SK-N-SH (cell line): ENCODE measurements at regions not wholly inside any gene's neighbourhood (a gene's known extent, or its start where the extent isn't known, plus 50 kb on each side); places are given as distances from the start of the nearest gene placed in this dataset.

ENCODE experiments used
- CTCF ChIA-PET: fragments of 300-600, 350-600 bp; formaldehyde crosslinking; extraction: SDS; loops from one replicate; lab custom pipeline; 2021; lab: Yijun Ruan, JAX
- POLR2A ChIA-PET: fragments of 350-600 bp; sonication (Branson Sonifier 250); formaldehyde crosslinking; extraction: SDS; loops from one replicate; lab custom pipeline; 2020; ENCODE audit warnings: antibody characterized with exemption, inconsistent platforms; lab: Yijun Ruan, JAX
- DNase-seq: peaks from one replicate; pipeline ENCODE4 v3.0.0; 2012
- H2AFZ ChIP-seq: fragments of 200-600 bp; sonication (generic); 2 replicates; pipeline ENCODE4 v1.8.1; 2016; ENCODE audit warnings: antibody characterized with exemption, mild to moderate bottlenecking, low read depth
- H3F3A ChIP-seq: fragments of 200-600 bp; sonication (generic); replicated peaks from 2 replicates; pipeline ENCODE3; 2016; ENCODE audit warnings: antibody characterized with exemption, mild to moderate bottlenecking; ENCODE audit not compliant: insufficient read depth
- H3K27ac ChIP-seq, 2 experiments: fragments of 200-500 bp in 1 of 2; fragments of 200-600 bp in 1 of 2; sonication (Bioruptor generic) in 1 of 2; sonication (generic), shearing (Covaris generic) in 1 of 2; 2 replicates each; pipeline versions ENCODE4 v1.5.1 to v1.6.1; 2014 to 2016; ENCODE audit warnings: low read depth in 2 of 2, inconsistent platforms in 1 of 2, low read length in 1 of 2, mild to moderate bottlenecking in 1 of 2, mixed read lengths in 1 of 2
- H3K27me3 ChIP-seq: fragments of 200-600 bp; sonication (generic), shearing (Covaris generic); 2 replicates; pipeline ENCODE4 v1.6.1; 2016; ENCODE audit warnings: mixed run types; ENCODE audit not compliant: insufficient read depth
- H3K36me3 ChIP-seq, 2 experiments: fragments of 200-500 bp in 1 of 2; fragments of 200-600 bp in 1 of 2; sonication (Bioruptor generic) in 1 of 2; sonication (generic) in 1 of 2; replicated peaks in 1 of 2; 2 replicates each; pipeline versions ENCODE3 to v1.5.1; 2014 to 2016; ENCODE audit warnings: low read length in 1 of 2, mild to moderate bottlenecking in 1 of 2; ENCODE audit not compliant: insufficient read depth in 2 of 2, control insufficient read depth in 1 of 2
- H3K4me1 ChIP-seq, 2 experiments: fragments of 200-500 bp in 1 of 2; fragments of 200-600 bp in 1 of 2; sonication (Bioruptor generic) in 1 of 2; sonication (generic), shearing (Covaris generic) in 1 of 2; 2 replicates each; pipeline versions ENCODE4 v1.5.1 to v1.6.1; 2014 to 2016; ENCODE audit warnings: low read depth in 1 of 2, low read length in 1 of 2, mixed run types in 1 of 2; ENCODE audit not compliant: insufficient read depth in 2 of 2, control insufficient read depth in 1 of 2
- H3K4me2 ChIP-seq: fragments of 200-600 bp; sonication (generic), shearing (Covaris generic); 2 replicates; pipeline ENCODE4 v1.6.1; 2017; ENCODE audit warnings: mixed run types
- H3K4me3 ChIP-seq, 2 experiments: fragments of 200-500 bp in 1 of 2; fragments of 200-600 bp in 1 of 2; sonication (Bioruptor generic) in 1 of 2; sonication (generic), shearing (Covaris generic) in 1 of 2; 2 replicates each; pipeline versions ENCODE4 v1.5.1 to v1.8.1; 2014 to 2016; ENCODE audit warnings: low read depth in 2 of 2, inconsistent platforms in 1 of 2, low read length in 1 of 2, mild to moderate bottlenecking in 1 of 2, mixed read lengths in 1 of 2, moderate library complexity in 1 of 2
- H3K79me2 ChIP-seq: fragments of 200-600 bp; sonication (generic); 2 replicates; pipeline ENCODE4 v1.8.1; 2017; ENCODE audit warnings: mild to moderate bottlenecking; ENCODE audit not compliant: insufficient read depth
- H3K9ac ChIP-seq: fragments of 200-600 bp; sonication (generic); 2 replicates; pipeline ENCODE4 v1.6.1; 2017; ENCODE audit warnings: mixed run types
- H3K9me2 ChIP-seq: fragments of 200-600 bp; sonication (generic); 2 replicates; pipeline ENCODE4 v1.6.1; 2017; ENCODE audit warnings: mixed run types
- H3K9me3 ChIP-seq: fragments of 200-600 bp; sonication (generic); 2 replicates; pipeline ENCODE4 v1.6.1; 2017; ENCODE audit warnings: mixed run types, mild to moderate bottlenecking, moderate library complexity
- H4K20me1 ChIP-seq: fragments of 200-600 bp; sonication (generic); 2 replicates; pipeline ENCODE4 v1.6.1; 2017; ENCODE audit warnings: mild to moderate bottlenecking, mixed run types; ENCODE audit not compliant: insufficient read depth
- EZH2phosphoT487 ChIP-seq: fragments of 200-600 bp; sonication (generic); IDR thresholded peaks from 2 replicates; pipeline ENCODE4 v1.6.1; 2017; ENCODE audit warnings: low read depth, mixed run types, mild to moderate bottlenecking, antibody characterized with exemption, moderate library complexity, borderline replicate concordance
- GABPA ChIP-seq: IDR thresholded peaks from 2 replicates; pipeline ENCODE4 v1.4.0; 2012; ENCODE audit warnings: low read depth, mild to moderate bottlenecking
- JUND ChIP-seq: IDR thresholded peaks from 2 replicates; pipeline ENCODE4 v1.4.0; 2012
- MEF2A ChIP-seq: IDR thresholded peaks from 2 replicates; pipeline ENCODE4 v1.4.0; 2012; ENCODE audit warnings: low read depth, borderline replicate concordance
- NFIC ChIP-seq: IDR thresholded peaks from 2 replicates; pipeline ENCODE4 v1.4.0; 2012; ENCODE audit warnings: borderline replicate concordance
- POLR2AphosphoS5 ChIP-seq: IDR thresholded peaks from 2 replicates; pipeline ENCODE4 v1.6.1; 2012; ENCODE audit warnings: low read depth, low read length
- RFX5 ChIP-seq: IDR thresholded peaks from 2 replicates; pipeline ENCODE4 v1.6.1; 2012; ENCODE audit warnings: mild to moderate bottlenecking, improper control_type of control experiment, low read length
- RXRA ChIP-seq: IDR thresholded peaks from 2 replicates; pipeline ENCODE4 v1.4.0; 2012; ENCODE audit warnings: low read depth, mild to moderate bottlenecking, borderline replicate concordance
- SMC3 ChIP-seq: IDR thresholded peaks from 2 replicates; pipeline ENCODE4 v1.6.1; 2012; ENCODE audit warnings: low read depth, low read length, improper control_type of control experiment
- TAF1 ChIP-seq: IDR thresholded peaks from 2 replicates; pipeline ENCODE4 v1.6.1; 2012; ENCODE audit warnings: low read depth, mild to moderate bottlenecking, low read length, moderate library complexity, borderline replicate concordance
- TCF12 ChIP-seq: IDR thresholded peaks from 2 replicates; pipeline ENCODE4 v1.4.0; 2012
- TEAD4 ChIP-seq: IDR thresholded peaks from 2 replicates; pipeline ENCODE4 v1.4.0; 2012; ENCODE audit warnings: mild to moderate bottlenecking, borderline replicate concordance; ENCODE audit not compliant: insufficient read depth
- WGBS: methylation state at CpG from one replicate; pipeline ENCODE4 v1.1.6; 2017; ENCODE audit warnings: low lambda C conversion rate; 5-methylcytosine and 5-hydroxymethylcytosine counted together
- TF ChIP-seq, protein P1 (sequence below): IDR thresholded peaks from 2 replicates; pipeline ENCODE4; 2012
- TF ChIP-seq, protein P2 (sequence below): IDR thresholded peaks from 2 replicates; pipeline ENCODE4 v1.4.0; 2012; ENCODE audit warnings: low read depth, borderline replicate concordance
- TF ChIP-seq, protein P3 (sequence below): IDR thresholded peaks from 2 replicates; pipeline ENCODE4 v1.6.1; 2012; ENCODE audit warnings: mild to moderate bottlenecking, low read depth, low read length, moderate library complexity
- TF ChIP-seq, protein P4 (sequence below): IDR thresholded peaks from 2 replicates; pipeline ENCODE4 v1.4.0; 2012; ENCODE audit warnings: low read depth

- CTCF ChIA-PET: no interaction called here
- Histone ChIP-seq H3K79me2 (no peaks in the 10 kb centered on the region), H3K27ac (no peak overlapping the region), H3K9ac (no peak overlapping the region), H3K4me2 (no peak overlapping the region), H3K27me3 (peaks cover 8% of the 10 kb centered on the region; the same call in 1 of the 2 replicates), H3K4me3 (no peak overlapping the region), H3K4me1 (no peaks in the 10 kb centered on the region), H3K36me3 (no peaks in the 10 kb centered on the region), H4K20me1 (no peaks in the 10 kb centered on the region), H3K9me3 (no peaks in the 10 kb centered on the region), H3F3A (no peaks in the 10 kb centered on the region), H3K9me2 (no peaks in the 10 kb centered on the region), H2AFZ (no peak overlapping the region)
- DNase-seq: no peak
- WGBS: 34% methylated on average over 4 of the region's 4 CpGs
- no peak for TF ChIP-seq JUND
- no peak for TF ChIP-seq TAF1
- TF ChIP-seq, protein P1, sequence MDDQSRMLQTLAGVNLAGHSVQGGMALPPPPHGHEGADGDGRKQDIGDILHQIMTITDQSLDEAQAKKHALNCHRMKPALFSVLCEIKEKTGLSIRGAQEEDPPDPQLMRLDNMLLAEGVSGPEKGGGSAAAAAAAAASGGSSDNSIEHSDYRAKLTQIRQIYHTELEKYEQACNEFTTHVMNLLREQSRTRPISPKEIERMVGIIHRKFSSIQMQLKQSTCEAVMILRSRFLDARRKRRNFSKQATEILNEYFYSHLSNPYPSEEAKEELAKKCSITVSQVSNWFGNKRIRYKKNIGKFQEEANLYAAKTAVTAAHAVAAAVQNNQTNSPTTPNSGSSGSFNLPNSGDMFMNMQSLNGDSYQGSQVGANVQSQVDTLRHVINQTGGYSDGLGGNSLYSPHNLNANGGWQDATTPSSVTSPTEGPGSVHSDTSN: no peak
- no peak for TF ChIP-seq TCF12
- TF ChIP-seq, protein P2, sequence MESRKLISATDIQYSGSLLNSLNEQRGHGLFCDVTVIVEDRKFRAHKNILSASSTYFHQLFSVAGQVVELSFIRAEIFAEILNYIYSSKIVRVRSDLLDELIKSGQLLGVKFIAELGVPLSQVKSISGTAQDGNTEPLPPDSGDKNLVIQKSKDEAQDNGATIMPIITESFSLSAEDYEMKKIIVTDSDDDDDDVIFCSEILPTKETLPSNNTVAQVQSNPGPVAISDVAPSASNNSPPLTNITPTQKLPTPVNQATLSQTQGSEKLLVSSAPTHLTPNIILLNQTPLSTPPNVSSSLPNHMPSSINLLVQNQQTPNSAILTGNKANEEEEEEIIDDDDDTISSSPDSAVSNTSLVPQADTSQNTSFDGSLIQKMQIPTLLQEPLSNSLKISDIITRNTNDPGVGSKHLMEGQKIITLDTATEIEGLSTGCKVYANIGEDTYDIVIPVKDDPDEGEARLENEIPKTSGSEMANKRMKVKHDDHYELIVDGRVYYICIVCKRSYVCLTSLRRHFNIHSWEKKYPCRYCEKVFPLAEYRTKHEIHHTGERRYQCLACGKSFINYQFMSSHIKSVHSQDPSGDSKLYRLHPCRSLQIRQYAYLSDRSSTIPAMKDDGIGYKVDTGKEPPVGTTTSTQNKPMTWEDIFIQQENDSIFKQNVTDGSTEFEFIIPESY: no peak
- POLR2A ChIA-PET: no interaction called here
Observed at GRCh38 chr3:193845144-193845543, 252.1 kb downstream of the OPA1 start.

GRCh38 chr3:193846569-193846968 lies 253.6 kb downstream of the OPA1 start:
- Histone ChIP-seq H3K27ac (no peak overlapping the region), H3K9me3 (no peaks in the 10 kb centered on the region), H4K20me1 (no peaks in the 10 kb centered on the region), H2AFZ (no peak overlapping the region), H3K27me3 (peaks cover 8% of the 10 kb centered on the region; the same call in 1 of the 2 replicates), H3K4me2 (no peak overlapping the region), H3K9ac (no peak overlapping the region), H3K79me2 (no peaks in the 10 kb centered on the region), H3K4me3 (no peak overlapping the region), H3K9me2 (no peaks in the 10 kb centered on the region), H3K4me1 (no peaks in the 10 kb centered on the region), H3F3A (no peaks in the 10 kb centered on the region), H3K36me3 (no peaks in the 10 kb centered on the region)
- no peak for DNase-seq
- no peak for TF ChIP-seq GABPA
- no peak for TF ChIP-seq RFX5
- no peak for TF ChIP-seq POLR2AphosphoS5
- TF ChIP-seq SMC3: no peak
- no peak for TF ChIP-seq MEF2A
- TF ChIP-seq, protein P3, sequence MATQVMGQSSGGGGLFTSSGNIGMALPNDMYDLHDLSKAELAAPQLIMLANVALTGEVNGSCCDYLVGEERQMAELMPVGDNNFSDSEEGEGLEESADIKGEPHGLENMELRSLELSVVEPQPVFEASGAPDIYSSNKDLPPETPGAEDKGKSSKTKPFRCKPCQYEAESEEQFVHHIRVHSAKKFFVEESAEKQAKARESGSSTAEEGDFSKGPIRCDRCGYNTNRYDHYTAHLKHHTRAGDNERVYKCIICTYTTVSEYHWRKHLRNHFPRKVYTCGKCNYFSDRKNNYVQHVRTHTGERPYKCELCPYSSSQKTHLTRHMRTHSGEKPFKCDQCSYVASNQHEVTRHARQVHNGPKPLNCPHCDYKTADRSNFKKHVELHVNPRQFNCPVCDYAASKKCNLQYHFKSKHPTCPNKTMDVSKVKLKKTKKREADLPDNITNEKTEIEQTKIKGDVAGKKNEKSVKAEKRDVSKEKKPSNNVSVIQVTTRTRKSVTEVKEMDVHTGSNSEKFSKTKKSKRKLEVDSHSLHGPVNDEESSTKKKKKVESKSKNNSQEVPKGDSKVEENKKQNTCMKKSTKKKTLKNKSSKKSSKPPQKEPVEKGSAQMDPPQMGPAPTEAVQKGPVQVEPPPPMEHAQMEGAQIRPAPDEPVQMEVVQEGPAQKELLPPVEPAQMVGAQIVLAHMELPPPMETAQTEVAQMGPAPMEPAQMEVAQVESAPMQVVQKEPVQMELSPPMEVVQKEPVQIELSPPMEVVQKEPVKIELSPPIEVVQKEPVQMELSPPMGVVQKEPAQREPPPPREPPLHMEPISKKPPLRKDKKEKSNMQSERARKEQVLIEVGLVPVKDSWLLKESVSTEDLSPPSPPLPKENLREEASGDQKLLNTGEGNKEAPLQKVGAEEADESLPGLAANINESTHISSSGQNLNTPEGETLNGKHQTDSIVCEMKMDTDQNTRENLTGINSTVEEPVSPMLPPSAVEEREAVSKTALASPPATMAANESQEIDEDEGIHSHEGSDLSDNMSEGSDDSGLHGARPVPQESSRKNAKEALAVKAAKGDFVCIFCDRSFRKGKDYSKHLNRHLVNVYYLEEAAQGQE: no peak
- no peak for TF ChIP-seq EZH2phosphoT487
- TF ChIP-seq NFIC: no peak
- TF ChIP-seq, protein P4, sequence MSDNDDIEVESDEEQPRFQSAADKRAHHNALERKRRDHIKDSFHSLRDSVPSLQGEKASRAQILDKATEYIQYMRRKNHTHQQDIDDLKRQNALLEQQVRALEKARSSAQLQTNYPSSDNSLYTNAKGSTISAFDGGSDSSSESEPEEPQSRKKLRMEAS: no peak
- no peak for TF ChIP-seq TAF1
- no peak for TF ChIP-seq RXRA
- TF ChIP-seq, protein P1: no peak
- TF ChIP-seq TEAD4: no peak
- 42% methylated on average over 2 of the region's 2 CpGs for WGBS
- ChIA-PET CTCF (no interaction called here), POLR2A (no interaction called here)
